CD4-positive, alpha-beta T cell treated with Interleukin-1 beta for 1 hour (primary cell): ENCODE measurements at regions not wholly inside any gene's neighbourhood (a gene's known extent, or its start where the extent isn't known, plus 50 kb on each side); places are given as distances from the start of the nearest gene placed in this dataset.
"Not testable (repeated sequence)": the region's sequence is repeated elsewhere in the genome, so short reads cannot be mapped to it uniquely, and the experiment has no call there.

Source experiments
- DNase-seq, 2 donors: peaks; one replicate each; pipeline ENCODE4 v3.0.0-alpha.2; 2020 to 2022

- no peak for DNase-seq
These were observed 157.0 kb upstream of the NTRK2 start for GRCh38 chr9:84512493-84512892.

GRCh38 chr9:84513473-84513872 lies 156.1 kb upstream of the NTRK2 start:
- no peak for DNase-seq

GRCh38 chr9:84513979-84514378 lies 155.6 kb upstream of the NTRK2 start:
- no peak for DNase-seq

- no peak for DNase-seq
These were observed 155.1 kb upstream of the NTRK2 start for GRCh38 chr9:84514421-84514820.

GRCh38 chr9:84517026-84517425 lies 152.5 kb upstream of the NTRK2 start:
- no peak for DNase-seq

- DNase-seq: no peak
These were observed 150.1 kb upstream of the NTRK2 start for GRCh38 chr9:84519413-84519812.

GRCh38 chr9:84521208-84521607 lies 148.3 kb upstream of the NTRK2 start:
- no peak for DNase-seq

- DNase-seq: not testable (repeated sequence)
These were observed 143.3 kb upstream of the NTRK2 start for GRCh38 chr9:84526211-84526610.

- DNase-seq: not testable (repeated sequence)
These were observed 142.3 kb upstream of the NTRK2 start for GRCh38 chr9:84527060-84527720.

GRCh38 chr9:84535973-84536372 lies 133.6 kb upstream of the NTRK2 start:
- DNase-seq: not testable (repeated sequence)

GRCh38 chr9:84538879-84539278 lies 130.7 kb upstream of the NTRK2 start:
- DNase-seq: no peak

GRCh38 chr9:84542554-84542953 lies 127.0 kb upstream of the NTRK2 start:
- no peak for DNase-seq

GRCh38 chr9:84554069-84554664 lies 115.4 kb upstream of the NTRK2 start:
- DNase-seq: no peak

- no peak for DNase-seq
These were observed 113.0 kb upstream of the NTRK2 start for GRCh38 chr9:84556556-84556955.

GRCh38 chr9:84557751-84558150 lies 111.8 kb upstream of the NTRK2 start:
- no peak for DNase-seq

- no peak for DNase-seq
These were observed 105.8 kb upstream of the NTRK2 start for GRCh38 chr9:84563691-84564090.

GRCh38 chr9:84567805-84568204 lies 101.7 kb upstream of the NTRK2 start:
- DNase-seq: no peak

GRCh38 chr9:84570482-84571154 lies 98.9 kb upstream of the NTRK2 start:
- no peak for DNase-seq

GRCh38 chr9:84573083-84573482 lies 96.4 kb upstream of the NTRK2 start:
- no peak for DNase-seq

GRCh38 chr9:84575705-84576104 lies 93.8 kb upstream of the NTRK2 start:
- DNase-seq: no peak

GRCh38 chr9:84583866-84584265 lies 85.7 kb upstream of the NTRK2 start:
- DNase-seq: no peak

- no peak for DNase-seq
These were observed 82.9 kb upstream of the NTRK2 start for GRCh38 chr9:84586662-84587061.

- no peak for DNase-seq
These were observed 82.4 kb upstream of the NTRK2 start for GRCh38 chr9:84587153-84587552.

GRCh38 chr9:84589542-84589941 lies 80.0 kb upstream of the NTRK2 start:
- no peak for DNase-seq
